ENCODE measurements at regions not wholly inside any gene's neighbourhood (a gene's known extent, or its start where the extent isn't known, plus 50 kb on each side); places are given as distances from the start of the nearest gene placed in this dataset.

DNA sequence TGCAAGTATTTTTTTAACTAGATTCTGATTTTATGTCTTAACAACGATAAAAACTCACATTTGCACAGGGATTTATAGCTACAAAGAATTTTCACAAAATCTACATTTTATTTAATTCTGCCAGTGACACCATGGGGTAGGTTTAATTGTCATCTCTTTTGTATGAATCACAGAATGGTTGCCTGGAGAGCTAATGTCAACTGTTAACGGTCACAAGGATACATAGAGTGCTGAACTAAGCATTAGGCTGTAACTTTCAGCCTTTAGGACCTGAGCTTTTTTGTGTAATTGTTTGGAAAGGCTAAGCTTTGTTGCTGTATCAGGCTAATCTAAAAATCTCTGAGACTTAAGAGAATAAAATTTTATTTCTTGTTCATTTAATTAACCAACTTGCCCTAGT lies 465.3 kb upstream of the TBX3 start:
- TF ChIP-seq, protein P1, sequence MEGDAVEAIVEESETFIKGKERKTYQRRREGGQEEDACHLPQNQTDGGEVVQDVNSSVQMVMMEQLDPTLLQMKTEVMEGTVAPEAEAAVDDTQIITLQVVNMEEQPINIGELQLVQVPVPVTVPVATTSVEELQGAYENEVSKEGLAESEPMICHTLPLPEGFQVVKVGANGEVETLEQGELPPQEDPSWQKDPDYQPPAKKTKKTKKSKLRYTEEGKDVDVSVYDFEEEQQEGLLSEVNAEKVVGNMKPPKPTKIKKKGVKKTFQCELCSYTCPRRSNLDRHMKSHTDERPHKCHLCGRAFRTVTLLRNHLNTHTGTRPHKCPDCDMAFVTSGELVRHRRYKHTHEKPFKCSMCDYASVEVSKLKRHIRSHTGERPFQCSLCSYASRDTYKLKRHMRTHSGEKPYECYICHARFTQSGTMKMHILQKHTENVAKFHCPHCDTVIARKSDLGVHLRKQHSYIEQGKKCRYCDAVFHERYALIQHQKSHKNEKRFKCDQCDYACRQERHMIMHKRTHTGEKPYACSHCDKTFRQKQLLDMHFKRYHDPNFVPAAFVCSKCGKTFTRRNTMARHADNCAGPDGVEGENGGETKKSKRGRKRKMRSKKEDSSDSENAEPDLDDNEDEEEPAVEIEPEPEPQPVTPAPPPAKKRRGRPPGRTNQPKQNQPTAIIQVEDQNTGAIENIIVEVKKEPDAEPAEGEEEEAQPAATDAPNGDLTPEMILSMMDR (IDR thresholded peaks at IDR 0.05): no peak
- TF ChIP-seq POLR2A (IDR thresholded peaks at IDR 0.05): no peak
